ENCODE measurements at regions not wholly inside any gene's neighbourhood (a gene's known extent, or its start where the extent isn't known, plus 50 kb on each side); places are given as distances from the start of the nearest gene placed in this dataset.

DNA sequence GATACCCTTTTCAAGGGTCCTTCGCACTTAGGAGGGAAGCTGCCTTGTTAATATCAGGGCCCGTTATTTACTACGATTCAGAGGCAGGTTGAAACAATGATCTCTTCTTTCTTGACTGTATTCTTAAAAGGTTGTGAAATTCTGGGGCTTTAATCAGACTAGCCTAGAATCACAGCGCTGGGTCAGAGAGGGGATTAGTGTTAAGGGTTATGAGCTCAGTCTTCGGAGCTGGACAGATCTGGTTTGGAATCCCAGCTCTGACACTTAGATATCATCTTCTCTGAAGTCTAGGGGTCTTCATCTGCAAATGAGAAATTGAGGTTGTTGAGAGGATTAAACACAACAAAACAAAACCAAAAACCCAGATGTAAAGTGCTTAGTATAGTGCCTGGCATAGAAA is 77.4 kb downstream of the CD83 start:
- no peak overlapping the region for H4K8ac ChIP-seq (ENCODE audit: low read depth, low read length)
- no CpG with 5 or more reads among the region's 5 CpGs for WGBS, 2 donors (ENCODE audit: extremely low coverage in 2 of 2, insufficient read length in 2 of 2, insufficient replicate concordance in 1 of 2)
- no peak overlapping the region for H3K27ac ChIP-seq (replicated peaks; ENCODE audit: low read length)

DNA sequence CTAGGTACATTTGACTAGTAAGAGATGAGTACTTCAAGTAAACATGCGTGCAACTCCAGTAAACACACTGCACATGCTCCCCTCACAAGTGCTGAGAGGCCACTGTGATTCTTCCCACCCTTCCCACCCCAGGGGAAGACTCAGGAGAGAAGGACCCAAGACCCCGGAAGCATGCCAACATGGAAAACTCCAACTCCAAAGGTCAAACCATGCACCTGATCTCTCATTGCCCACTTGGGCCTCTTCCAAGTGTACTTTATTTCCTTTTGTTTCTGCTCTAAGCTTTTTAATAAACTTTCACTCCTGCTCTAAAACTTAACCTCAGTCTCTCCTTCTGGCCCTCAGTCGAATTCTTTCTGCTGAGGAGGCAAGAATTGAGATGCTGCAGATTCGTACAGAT is 78.5 kb downstream of the CD83 start:
- Histone ChIP-seq H2BK120ac (ENCODE audit: low read depth, low read length) (no peak overlapping the region), H2BK5ac (ENCODE audit: low read length) (no peak overlapping the region), H3K4me1 (ENCODE audit: control insufficient read depth in 2 of 2, insufficient read depth in 1 of 2, low read depth in 1 of 2, low read length in 2 of 2) (no peaks in the 10 kb centered on the region), H3K27ac (replicated peaks; ENCODE audit: low read length) (no peak overlapping the region), H3K4ac (ENCODE audit: low read length) (no peak overlapping the region), H2AFZ (ENCODE audit: low read length) (no peak overlapping the region), H3K9ac (ENCODE audit: low read depth, low read length, poor library complexity) (no peak overlapping the region), H3K14ac (ENCODE audit: low read length) (no peak overlapping the region), H2AK5ac (ENCODE audit: low read depth, low read length) (no peak overlapping the region), H3K9me3 (replicated peaks in 1 of 2; ENCODE audit: control insufficient read depth in 2 of 2, insufficient read depth in 1 of 2, low read depth in 1 of 2, low read length in 2 of 2) (no peaks in the 10 kb centered on the region), H4K8ac (ENCODE audit: low read depth, low read length) (no peak overlapping the region), H2BK15ac (ENCODE audit: low read length) (no peak overlapping the region), H3K4me3 (ENCODE audit: low read length in 2 of 2) (no peak overlapping the region), H3K4me2 (ENCODE audit: insufficient read depth, low read length, poor library complexity, severe bottlenecking) (no peak overlapping the region), H3K27me3 (ENCODE audit: control insufficient read depth in 3 of 3, insufficient read depth in 3 of 3, low read depth in 1 of 3, low read length in 3 of 3) (peaks cover 0 to 26% (median 0%) of the 10 kb centered on the region in 3 experiments), H2BK12ac (ENCODE audit: low read length) (no peak overlapping the region), H3K18ac (ENCODE audit: low read length) (no peak overlapping the region), H3K36me3 (replicated peaks in 1 of 2; ENCODE audit: control insufficient read depth in 2 of 2, insufficient read depth in 2 of 2, low read length in 2 of 2) (no peaks in the 10 kb centered on the region), H4K91ac (ENCODE audit: low read depth, low read length, poor library complexity) (no peak overlapping the region), H3K23ac (ENCODE audit: low read depth, low read length, poor library complexity) (no peak overlapping the region), H3K79me1 (ENCODE audit: low read depth, low read length) (no peaks in the 10 kb centered on the region)
- no peak for DNase-seq (ENCODE audit: low spot score)
- no CpG with 5 or more reads among the region's 4 CpGs for WGBS, 2 donors (ENCODE audit: extremely low coverage in 2 of 2, insufficient read length in 2 of 2, insufficient replicate concordance in 1 of 2)

More for the DNA sequence above, 77.4 kb downstream of the CD83 start:
- DNase-seq (ENCODE audit: low spot score), result no peak
- Histone ChIP-seq H3K9ac (ENCODE audit: low read depth, low read length, poor library complexity) (no peak overlapping the region), H3K4me2 (ENCODE audit: insufficient read depth, low read length, poor library complexity, severe bottlenecking) (no peak overlapping the region), H3K14ac (ENCODE audit: low read length) (no peak overlapping the region), H4K91ac (ENCODE audit: low read depth, low read length, poor library complexity) (no peak overlapping the region), H2AFZ (ENCODE audit: low read length) (no peak overlapping the region), H2BK12ac (ENCODE audit: low read length) (no peak overlapping the region), H3K4ac (ENCODE audit: low read length) (no peak overlapping the region), H3K4me3 (ENCODE audit: low read length in 2 of 2) (no peak overlapping the region), H3K23ac (ENCODE audit: low read depth, low read length, poor library complexity) (no peak overlapping the region), H3K18ac (ENCODE audit: low read length) (no peak overlapping the region), H2AK5ac (ENCODE audit: low read depth, low read length) (no peak overlapping the region), H2BK15ac (ENCODE audit: low read length) (no peak overlapping the region), H3K9me3 (replicated peaks in 1 of 2; ENCODE audit: control insufficient read depth in 2 of 2, insufficient read depth in 1 of 2, low read depth in 1 of 2, low read length in 2 of 2) (no peaks in the 10 kb centered on the region), H2BK120ac (ENCODE audit: low read depth, low read length) (no peak overlapping the region), H3K4me1 (ENCODE audit: control insufficient read depth in 2 of 2, insufficient read depth in 1 of 2, low read depth in 1 of 2, low read length in 2 of 2) (no peaks in the 10 kb centered on the region), H3K27me3 (ENCODE audit: control insufficient read depth in 3 of 3, insufficient read depth in 3 of 3, low read depth in 1 of 3, low read length in 3 of 3) (peaks cover 0 to 27% (median 0%) of the 10 kb centered on the region in 3 experiments), H3K36me3 (replicated peaks in 1 of 2; ENCODE audit: control insufficient read depth in 2 of 2, insufficient read depth in 2 of 2, low read length in 2 of 2) (no peaks in the 10 kb centered on the region), H3K79me1 (ENCODE audit: low read depth, low read length) (no peaks in the 10 kb centered on the region), H2BK5ac (ENCODE audit: low read length) (no peak overlapping the region)

DNA sequence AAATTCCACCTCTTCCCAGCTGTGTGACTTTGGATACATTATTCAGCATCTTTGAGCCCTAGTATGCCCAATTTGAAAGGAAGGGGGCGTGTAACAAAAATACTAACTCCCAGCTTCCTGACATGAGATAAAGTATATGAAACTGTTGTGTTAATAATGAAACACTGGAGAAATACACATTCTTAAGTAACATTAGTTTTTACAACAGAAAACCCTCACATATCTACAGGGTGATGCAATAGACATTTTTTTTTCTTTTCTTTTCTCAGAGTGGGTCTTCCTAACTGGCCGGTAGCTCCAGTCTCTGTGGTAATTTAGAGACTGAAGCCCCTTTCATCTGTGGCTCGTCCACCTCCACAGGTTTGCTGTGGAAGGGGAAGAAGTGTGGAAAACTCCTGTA is 79.5 kb downstream of the CD83 start:
- Histone ChIP-seq H3K27ac (replicated peaks; ENCODE audit: low read length) (no peak overlapping the region), H2BK5ac (ENCODE audit: low read length) (no peak overlapping the region), H3K18ac (ENCODE audit: low read length) (no peak overlapping the region), H4K8ac (ENCODE audit: low read depth, low read length) (no peak overlapping the region), H3K4me3 (ENCODE audit: low read length in 2 of 2) (no peak overlapping the region), H2AK5ac (ENCODE audit: low read depth, low read length) (no peak overlapping the region), H2BK12ac (ENCODE audit: low read length) (no peak overlapping the region), H3K23ac (ENCODE audit: low read depth, low read length, poor library complexity) (no peak overlapping the region), H3K14ac (ENCODE audit: low read length) (no peak overlapping the region), H3K79me1 (ENCODE audit: low read depth, low read length) (no peaks in the 10 kb centered on the region), H3K4ac (ENCODE audit: low read length) (no peak overlapping the region), H3K9ac (ENCODE audit: low read depth, low read length, poor library complexity) (no peak overlapping the region), H3K36me3 (replicated peaks in 1 of 2; ENCODE audit: control insufficient read depth in 2 of 2, insufficient read depth in 2 of 2, low read length in 2 of 2) (no peaks in the 10 kb centered on the region), H4K91ac (ENCODE audit: low read depth, low read length, poor library complexity) (no peak overlapping the region), H3K9me3 (replicated peaks in 1 of 2; ENCODE audit: control insufficient read depth in 2 of 2, insufficient read depth in 1 of 2, low read depth in 1 of 2, low read length in 2 of 2) (peaks cover 0 to 2% of the 10 kb centered on the region in 2 donors), H2AFZ (ENCODE audit: low read length) (no peak overlapping the region), H2BK120ac (ENCODE audit: low read depth, low read length) (no peak overlapping the region), H3K4me1 (ENCODE audit: control insufficient read depth in 2 of 2, insufficient read depth in 1 of 2, low read depth in 1 of 2, low read length in 2 of 2) (no peaks in the 10 kb centered on the region), H3K4me2 (ENCODE audit: insufficient read depth, low read length, poor library complexity, severe bottlenecking) (no peak overlapping the region), H2BK15ac (ENCODE audit: low read length) (no peak overlapping the region), H3K27me3 (ENCODE audit: control insufficient read depth in 3 of 3, insufficient read depth in 3 of 3, low read depth in 1 of 3, low read length in 3 of 3) (peaks cover 0 to 25% (median 0%) of the 10 kb centered on the region in 3 experiments)
- WGBS, 2 donors (ENCODE audit: extremely low coverage in 2 of 2, insufficient read length in 2 of 2, insufficient replicate concordance in 1 of 2), result no CpG with 5 or more reads among the region's 3 CpGs
- no peak for DNase-seq (ENCODE audit: low spot score)

DNA sequence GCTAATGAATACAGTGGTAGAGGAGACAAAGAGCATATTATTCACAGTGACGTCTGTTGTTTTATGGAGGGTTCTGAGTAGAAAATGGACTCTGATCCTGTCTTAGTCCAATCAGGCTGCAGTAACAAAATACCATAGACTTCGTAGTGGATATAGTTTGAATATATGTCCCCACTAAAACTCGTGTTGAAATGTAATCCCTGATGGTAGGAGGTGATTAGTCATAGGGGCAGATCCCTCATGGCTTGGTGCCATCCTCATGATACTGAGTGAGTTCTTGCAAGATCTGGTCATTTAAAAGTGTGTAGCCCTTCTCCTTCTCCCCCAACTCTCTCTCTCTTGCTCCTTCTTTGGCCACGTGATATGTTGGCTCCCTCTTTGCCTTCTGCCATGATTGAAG is 82.5 kb downstream of the CD83 start:
- no peak overlapping the region for H3K4me2 ChIP-seq (ENCODE audit: insufficient read depth, low read length, poor library complexity, severe bottlenecking)

More for the DNA sequence above, 82.5 kb downstream of the CD83 start:
- Histone ChIP-seq H2AK5ac (ENCODE audit: low read depth, low read length) (no peak overlapping the region), H2BK120ac (ENCODE audit: low read depth, low read length) (no peak overlapping the region), H4K8ac (ENCODE audit: low read depth, low read length) (no peak overlapping the region), H3K9me3 (replicated peaks in 1 of 2; ENCODE audit: control insufficient read depth in 2 of 2, insufficient read depth in 1 of 2, low read depth in 1 of 2, low read length in 2 of 2) (peaks cover 0 to 2% of the 10 kb centered on the region in 2 donors), H3K18ac (ENCODE audit: low read length) (no peak overlapping the region), H2BK12ac (ENCODE audit: low read length) (no peak overlapping the region), H3K27ac (replicated peaks; ENCODE audit: low read length) (no peak overlapping the region), H3K36me3 (replicated peaks in 1 of 2; ENCODE audit: control insufficient read depth in 2 of 2, insufficient read depth in 2 of 2, low read length in 2 of 2) (no peaks in the 10 kb centered on the region), H3K79me1 (ENCODE audit: low read depth, low read length) (no peaks in the 10 kb centered on the region), H2BK5ac (ENCODE audit: low read length) (no peak overlapping the region), H3K23ac (ENCODE audit: low read depth, low read length, poor library complexity) (no peak overlapping the region), H3K4me3 (ENCODE audit: low read length in 2 of 2) (no peak overlapping the region), H3K14ac (ENCODE audit: low read length) (no peak overlapping the region), H3K27me3 (ENCODE audit: control insufficient read depth in 3 of 3, insufficient read depth in 3 of 3, low read depth in 1 of 3, low read length in 3 of 3) (peaks cover 0 to 5% (median 0%) of the 10 kb centered on the region in 3 experiments), H3K4ac (ENCODE audit: low read length) (no peak overlapping the region), H3K9ac (ENCODE audit: low read depth, low read length, poor library complexity) (no peak overlapping the region), H2AFZ (ENCODE audit: low read length) (no peak overlapping the region), H4K91ac (ENCODE audit: low read depth, low read length, poor library complexity) (no peak overlapping the region), H2BK15ac (ENCODE audit: low read length) (no peak overlapping the region), H3K4me1 (ENCODE audit: control insufficient read depth in 2 of 2, insufficient read depth in 1 of 2, low read depth in 1 of 2, low read length in 2 of 2) (no peaks in the 10 kb centered on the region)
- no CpG with 5 or more reads among the region's 4 CpGs for WGBS, 2 donors (ENCODE audit: extremely low coverage in 2 of 2, insufficient read length in 2 of 2, insufficient replicate concordance in 1 of 2)
- no peak for DNase-seq (ENCODE audit: low spot score)
